ENCODE measurements at regions not wholly inside any gene's neighbourhood (a gene's known extent, or its start where the extent isn't known, plus 50 kb on each side); places are given as distances from the start of the nearest gene placed in this dataset.

DNA sequence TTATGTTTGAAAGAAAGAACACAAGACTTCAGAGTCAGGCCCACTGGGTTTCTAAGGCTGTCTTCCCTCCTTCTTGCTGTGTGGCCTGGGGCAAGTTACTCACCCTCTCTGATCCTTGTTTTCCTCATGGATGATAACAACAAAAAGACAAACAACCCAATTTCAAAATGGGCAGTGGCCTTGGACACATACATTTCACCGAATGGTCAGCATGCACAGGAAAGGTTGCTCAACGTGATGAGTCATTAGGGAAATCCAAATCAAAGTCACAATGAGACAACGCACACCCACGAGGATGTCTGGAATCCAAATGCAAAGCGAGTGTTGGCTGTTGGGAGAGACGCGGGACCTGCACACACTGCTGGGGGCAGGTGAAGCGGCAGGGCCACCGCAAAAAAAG is 50.8 kb upstream of the PPP2R2C start:
- Histone ChIP-seq H3K4me1 (ENCODE audit: control insufficient read depth in 1 of 2, insufficient read depth in 2 of 2, low read depth in 1 of 2, low read length in 1 of 2) (peaks cover 0 to 13% of the 10 kb centered on the region in 2 experiments; a peak in 1 of 4 replicates), H2AFZ (ENCODE audit: low read depth) (no peak overlapping the region), H3K4me3 (ENCODE audit: low read depth in 2 of 2, low read length in 1 of 2) (no peak overlapping the region), H3K4me2 (no peak overlapping the region), H3K27me3 (ENCODE audit: insufficient read depth) (no peaks in the 10 kb centered on the region), H3K79me2 (ENCODE audit: insufficient read depth) (no peaks in the 10 kb centered on the region), H3K27ac (ENCODE audit: low read depth in 2 of 2, low read length in 1 of 2) (no peak overlapping the region), H3K9me2 (no peaks in the 10 kb centered on the region), H3F3A (replicated peaks; ENCODE audit: insufficient read depth) (no peaks in the 10 kb centered on the region), H3K9me3 (no peaks in the 10 kb centered on the region), H3K36me3 (replicated peaks in 1 of 2; ENCODE audit: control insufficient read depth in 1 of 2, insufficient read depth in 2 of 2, low read length in 1 of 2) (no peaks in the 10 kb centered on the region), H3K9ac (no peak overlapping the region), H4K20me1 (ENCODE audit: insufficient read depth) (no peaks in the 10 kb centered on the region)
- DNase-seq, result no peak
- ChIA-PET POLR2A (no interaction called here), CTCF (interaction anchor here (1.4 to 3.6 kb wide), 2 partner anchors 23 to 25 kb away, joined by 7 to 16 read pairs; no protein-coding TSS in a partner anchor)
- TF ChIP-seq MXI1 (IDR thresholded peaks at IDR 0.05; ENCODE audit: low read depth, low read length) (no peak), ELF1 (IDR thresholded peaks at IDR 0.05) (no peak), GATA2 (CRISPR knock-in tag; IDR thresholded peaks at IDR 0.05) (no peak)
- WGBS (ENCODE audit: low lambda C conversion rate), result 44% methylated on average over 6 of the region's 9 CpGs

DNA sequence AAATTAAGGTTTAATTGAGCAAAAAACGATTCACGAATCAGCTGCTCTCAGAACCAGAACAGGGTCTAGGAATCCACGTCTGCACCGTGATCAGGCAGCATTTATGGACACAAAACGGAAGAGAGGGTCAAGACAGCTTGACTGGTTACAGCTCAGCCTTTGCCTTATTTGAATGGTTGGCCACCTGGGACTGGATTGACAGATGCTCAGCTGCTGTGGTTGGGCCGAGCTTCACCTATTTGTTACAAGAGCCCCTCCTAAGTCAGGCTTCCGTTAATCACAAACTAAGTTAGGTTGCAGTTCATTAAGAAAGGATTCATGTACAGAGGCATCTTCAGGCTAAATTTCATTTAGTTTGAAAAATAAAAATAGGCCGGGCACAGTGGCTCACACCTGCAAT is 50.6 kb upstream of the MAN2B2 start:
- Histone ChIP-seq H3K9me3 (no peaks in the 10 kb centered on the region), H3K27me3 (ENCODE audit: insufficient read depth) (no peaks in the 10 kb centered on the region), H3K27ac (ENCODE audit: low read depth in 2 of 2, low read length in 1 of 2) (no peak overlapping the region), H3K9me2 (no peaks in the 10 kb centered on the region), H3F3A (replicated peaks; ENCODE audit: insufficient read depth) (no peaks in the 10 kb centered on the region), H3K79me2 (ENCODE audit: insufficient read depth) (no peaks in the 10 kb centered on the region), H3K9ac (no peak overlapping the region), H2AFZ (ENCODE audit: low read depth) (no peak overlapping the region), H3K4me2 (no peak overlapping the region), H3K36me3 (replicated peaks in 1 of 2; ENCODE audit: control insufficient read depth in 1 of 2, insufficient read depth in 2 of 2, low read length in 1 of 2) (no peaks in the 10 kb centered on the region), H4K20me1 (ENCODE audit: insufficient read depth) (no peaks in the 10 kb centered on the region), H3K4me1 (ENCODE audit: control insufficient read depth in 1 of 2, insufficient read depth in 2 of 2, low read depth in 1 of 2, low read length in 1 of 2) (peaks cover 0 to 13% of the 10 kb centered on the region in 2 experiments; a peak in 1 of 4 replicates), H3K4me3 (ENCODE audit: low read depth in 2 of 2, low read length in 1 of 2) (no peak overlapping the region)
- TF ChIP-seq MEF2A (IDR thresholded peaks at IDR 0.05; ENCODE audit: borderline replicate concordance, low read depth) (no peak), SIN3A (IDR thresholded peaks at IDR 0.05; ENCODE audit: borderline replicate concordance, low read depth, low read length) (no peak), JUND (IDR thresholded peaks at IDR 0.05) (no peak), RCOR1 (IDR thresholded peaks at IDR 0.05; ENCODE audit: low read length) (no peak), EP300 (IDR thresholded peaks at IDR 0.05; ENCODE audit: borderline replicate concordance in 1 of 2, low read depth in 1 of 2, low read length in 1 of 2) (no peak), FOXJ3 (CRISPR knock-in tag; IDR thresholded peaks at IDR 0.05) (no peak), RFX5 (IDR thresholded peaks at IDR 0.05; ENCODE audit: low read length) (no peak), MXI1 (IDR thresholded peaks at IDR 0.05; ENCODE audit: low read depth, low read length) (no peak), TEAD4 (IDR thresholded peaks at IDR 0.05; ENCODE audit: borderline replicate concordance, insufficient read depth) (no peak), FOSL2 (IDR thresholded peaks at IDR 0.05; ENCODE audit: borderline replicate concordance, low read depth) (no peak), EZH2phosphoT487 (IDR thresholded peaks at IDR 0.05; ENCODE audit: borderline replicate concordance, low read depth) (no peak), NFIC (IDR thresholded peaks at IDR 0.05; ENCODE audit: borderline replicate concordance) (no peak), GATA2 (CRISPR knock-in tag; IDR thresholded peaks at IDR 0.05) (no peak), RAD21 (IDR thresholded peaks at IDR 0.05; ENCODE audit: low read length) (no peak), YY1 (IDR thresholded peaks at IDR 0.05; ENCODE audit: low read depth) (no peak)
- TF ChIP-seq, protein P1, sequence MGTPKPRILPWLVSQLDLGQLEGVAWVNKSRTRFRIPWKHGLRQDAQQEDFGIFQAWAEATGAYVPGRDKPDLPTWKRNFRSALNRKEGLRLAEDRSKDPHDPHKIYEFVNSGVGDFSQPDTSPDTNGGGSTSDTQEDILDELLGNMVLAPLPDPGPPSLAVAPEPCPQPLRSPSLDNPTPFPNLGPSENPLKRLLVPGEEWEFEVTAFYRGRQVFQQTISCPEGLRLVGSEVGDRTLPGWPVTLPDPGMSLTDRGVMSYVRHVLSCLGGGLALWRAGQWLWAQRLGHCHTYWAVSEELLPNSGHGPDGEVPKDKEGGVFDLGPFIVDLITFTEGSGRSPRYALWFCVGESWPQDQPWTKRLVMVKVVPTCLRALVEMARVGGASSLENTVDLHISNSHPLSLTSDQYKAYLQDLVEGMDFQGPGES (IDR thresholded peaks at IDR 0.05; ENCODE audit: low read depth, low read length), result no peak
- TF ChIP-seq, protein P2, sequence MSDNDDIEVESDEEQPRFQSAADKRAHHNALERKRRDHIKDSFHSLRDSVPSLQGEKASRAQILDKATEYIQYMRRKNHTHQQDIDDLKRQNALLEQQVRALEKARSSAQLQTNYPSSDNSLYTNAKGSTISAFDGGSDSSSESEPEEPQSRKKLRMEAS (IDR thresholded peaks at IDR 0.05; ENCODE audit: low read depth), result no peak
- TF ChIP-seq, protein P3, sequence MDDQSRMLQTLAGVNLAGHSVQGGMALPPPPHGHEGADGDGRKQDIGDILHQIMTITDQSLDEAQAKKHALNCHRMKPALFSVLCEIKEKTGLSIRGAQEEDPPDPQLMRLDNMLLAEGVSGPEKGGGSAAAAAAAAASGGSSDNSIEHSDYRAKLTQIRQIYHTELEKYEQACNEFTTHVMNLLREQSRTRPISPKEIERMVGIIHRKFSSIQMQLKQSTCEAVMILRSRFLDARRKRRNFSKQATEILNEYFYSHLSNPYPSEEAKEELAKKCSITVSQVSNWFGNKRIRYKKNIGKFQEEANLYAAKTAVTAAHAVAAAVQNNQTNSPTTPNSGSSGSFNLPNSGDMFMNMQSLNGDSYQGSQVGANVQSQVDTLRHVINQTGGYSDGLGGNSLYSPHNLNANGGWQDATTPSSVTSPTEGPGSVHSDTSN (IDR thresholded peaks at IDR 0.05), result no peak
- TF ChIP-seq, protein P4, sequence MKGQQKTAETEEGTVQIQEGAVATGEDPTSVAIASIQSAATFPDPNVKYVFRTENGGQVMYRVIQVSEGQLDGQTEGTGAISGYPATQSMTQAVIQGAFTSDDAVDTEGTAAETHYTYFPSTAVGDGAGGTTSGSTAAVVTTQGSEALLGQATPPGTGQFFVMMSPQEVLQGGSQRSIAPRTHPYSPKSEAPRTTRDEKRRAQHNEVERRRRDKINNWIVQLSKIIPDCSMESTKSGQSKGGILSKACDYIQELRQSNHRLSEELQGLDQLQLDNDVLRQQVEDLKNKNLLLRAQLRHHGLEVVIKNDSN (IDR thresholded peaks at IDR 0.05; ENCODE audit: borderline replicate concordance, low read depth), result no peak
- WGBS (ENCODE audit: low lambda C conversion rate), result 37% methylated on average over 8 of the region's 8 CpGs
- ChIA-PET POLR2A (no interaction called here), CTCF (interaction anchor here (1.7 to 4.2 kb wide), 3 partner anchors 23 to 51 kb away, joined by 5 to 27 read pairs (median 6); no protein-coding TSS in a partner anchor)
- DNase-seq, result no peak

Measured in SK-N-SH (cell line).